Endodermal cell (in vitro differentiated cells): ENCODE measurements at regions not wholly inside any gene's neighbourhood (a gene's known extent, or its start where the extent isn't known, plus 50 kb on each side); places are given as distances from the start of the nearest gene placed in this dataset.

Experiments
- DNase-seq: peaks from one replicate; pipeline ENCODE4 v3.0.0-alpha.2; 2017
- H3K27ac ChIP-seq: 2 replicates; pipeline ENCODE4 v1.5.1; 2013; ENCODE audit warnings: mild to moderate bottlenecking, low read depth, low read length, moderate library complexity
- H3K27me3 ChIP-seq: 2 replicates; pipeline ENCODE4 v1.6.1; 2013; ENCODE audit warnings: mild to moderate bottlenecking, low read length, moderate library complexity; ENCODE audit not compliant: insufficient read depth, control insufficient read depth, poor library complexity, severe bottlenecking
- H3K36me3 ChIP-seq: 2 replicates; pipeline ENCODE4 v1.7.0; 2013; ENCODE audit warnings: mild to moderate bottlenecking, low read length, moderate library complexity; ENCODE audit not compliant: control insufficient read depth, insufficient read depth
- H3K4me1 ChIP-seq: one replicate; pipeline ENCODE4 v1.7.0; 2013; ENCODE audit warnings: low read length; ENCODE audit not compliant: control insufficient read depth, insufficient read depth
- H3K4me3 ChIP-seq: 2 replicates; pipeline ENCODE4 v1.5.1; 2013; ENCODE audit warnings: mild to moderate bottlenecking, low read length, moderate library complexity
- H3K9ac ChIP-seq: 2 replicates; pipeline ENCODE4 v1.6.1; 2013; ENCODE audit warnings: mild to moderate bottlenecking, low read length, moderate library complexity; ENCODE audit not compliant: poor library complexity, severe bottlenecking; ENCODE audit errors: extremely low read depth
- H3K9me3 ChIP-seq: 2 replicates; pipeline ENCODE4 v1.6.1; 2013; ENCODE audit warnings: mild to moderate bottlenecking, low read length, moderate library complexity; ENCODE audit not compliant: control insufficient read depth
- H3K27ac Mint-ChIP-seq: 2 replicates; pipeline ENCODE4 v1.8.0; 2020; ENCODE audit warnings: mixed read lengths
- H3K27me3 Mint-ChIP-seq: 2 replicates; pipeline ENCODE4 v1.8.0; 2021; ENCODE audit warnings: mild to moderate bottlenecking, mixed read lengths; ENCODE audit not compliant: insufficient read depth
- H3K36me3 Mint-ChIP-seq: 2 replicates; pipeline ENCODE4 v1.8.0; 2020; ENCODE audit warnings: low read depth, mixed read lengths
- H3K4me1 Mint-ChIP-seq: 2 replicates; pipeline ENCODE4 v1.8.0; 2020; ENCODE audit warnings: mixed read lengths
- H3K4me3 Mint-ChIP-seq: 2 replicates; pipeline ENCODE4 v1.8.0; 2020; ENCODE audit warnings: mild to moderate bottlenecking, moderate library complexity, mixed read lengths
- H3K9me3 Mint-ChIP-seq: 2 replicates; pipeline ENCODE4 v1.8.0; 2020; ENCODE audit warnings: mild to moderate bottlenecking, mixed read lengths
- CTCF ChIP-seq: fragments of 200-600 bp; sonication (generic); conservative IDR thresholded peaks from 2 replicates; pipeline ENCODE4 v1.5.0; 2021; ENCODE audit warnings: antibody characterized with exemption, mild to moderate bottlenecking
- whole genome bisulfite sequencing, 2 experiments: methylation state at CpG; one replicate each; pipeline versions ENCODE4 v1.1.5 to v1.1.7; 2013; ENCODE audit warnings: missing lambda C conversion rate in 2 of 2, mixed read lengths in 1 of 2; ENCODE audit not compliant: insufficient coverage in 1 of 2, insufficient read length in 1 of 2; 5-methylcytosine and 5-hydroxymethylcytosine counted together

DNA sequence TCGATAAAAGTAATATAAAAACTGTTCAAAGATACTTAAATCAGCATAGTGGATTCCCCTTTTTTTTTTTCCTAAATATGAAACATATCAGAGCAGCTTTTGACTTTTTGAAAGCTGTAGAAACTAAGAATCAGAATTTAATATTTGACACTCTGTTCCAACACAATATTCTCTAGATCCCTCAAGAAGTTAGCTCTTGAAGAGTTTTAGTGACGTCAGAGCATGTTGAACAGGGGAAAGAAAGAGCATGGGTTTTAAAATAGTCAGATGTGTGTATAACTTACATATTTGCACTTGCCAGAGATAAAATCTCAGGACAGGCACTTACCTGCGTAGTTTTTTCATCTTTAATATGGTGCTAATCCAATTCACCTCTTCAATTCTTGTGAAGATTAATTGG lies 75.2 kb upstream of the FBXL7 start:
- Mint-ChIP-seq H3K27ac (no peak overlapping the region), H3K27me3 (peaks cover 2% of the 10 kb centered on the region), H3K4me1 (peaks cover 13% of the 10 kb centered on the region), H3K36me3 (no peaks in the 10 kb centered on the region), H3K9me3 (no peaks in the 10 kb centered on the region), H3K4me3 (no peak overlapping the region)
- Histone ChIP-seq H3K9me3 (no peaks in the 10 kb centered on the region), H3K4me1 (peaks cover 5% of the 10 kb centered on the region), H3K9ac (no peak overlapping the region), H3K27ac (no peak overlapping the region), H3K27me3 (no peaks in the 10 kb centered on the region), H3K36me3 (no peaks in the 10 kb centered on the region), H3K4me3 (no peak overlapping the region)
- TF ChIP-seq CTCF: no peak
- DNase-seq: no peak
- WGBS, 2 experiments: 94 to 100% methylated on average over 1 to 3 of the region's 3 CpGs

- DNase-seq: no peak
- Mint-ChIP-seq H3K27me3 (peaks cover under 1% of the 10 kb centered on the region), H3K4me3 (no peak overlapping the region), H3K9me3 (no peaks in the 10 kb centered on the region), H3K36me3 (no peaks in the 10 kb centered on the region), H3K4me1 (peaks cover 13% of the 10 kb centered on the region), H3K27ac (no peak overlapping the region)
- Histone ChIP-seq H3K27me3 (no peaks in the 10 kb centered on the region), H3K27ac (no peak overlapping the region), H3K36me3 (no peaks in the 10 kb centered on the region), H3K4me1 (peaks cover 5% of the 10 kb centered on the region), H3K4me3 (no peak overlapping the region), H3K9ac (no peak overlapping the region), H3K9me3 (no peaks in the 10 kb centered on the region)
- no peak for TF ChIP-seq CTCF
- WGBS, 2 experiments: 83 to 93% methylated on average over 4 of the region's 4 CpGs
Observed at GRCh38 chr5:15421921-15422412, 78.0 kb upstream of the FBXL7 start.

GRCh38 chr5:15421381-15421780 lies 78.6 kb upstream of the FBXL7 start:
- 94% methylated on average over 2 of the region's 3 CpGs; no CpG with 5 or more reads in 1 of the 2 experiments for WGBS, 2 experiments

More at GRCh38 chr5:15421381-15421780, 78.6 kb upstream of the FBXL7 start:
- Mint-ChIP-seq H3K27ac (no peak overlapping the region), H3K4me3 (no peak overlapping the region), H3K9me3 (no peaks in the 10 kb centered on the region), H3K36me3 (no peaks in the 10 kb centered on the region), H3K4me1 (peaks cover 12% of the 10 kb centered on the region), H3K27me3 (no peaks in the 10 kb centered on the region)
- no peak for DNase-seq
- peaks cover 5% of the 10 kb centered on the region for H3K4me1 ChIP-seq
- H3K27me3 ChIP-seq: no peaks in the 10 kb centered on the region
- TF ChIP-seq CTCF: no peak
- no peaks in the 10 kb centered on the region for H3K36me3 ChIP-seq
- H3K9ac ChIP-seq: no peak overlapping the region
- no peak overlapping the region for H3K27ac ChIP-seq
- no peaks in the 10 kb centered on the region for H3K9me3 ChIP-seq
- H3K4me3 ChIP-seq: no peak overlapping the region
